ENCODE measurements at regions not wholly inside any gene's neighbourhood (a gene's known extent, or its start where the extent isn't known, plus 50 kb on each side); places are given as distances from the start of the nearest gene placed in this dataset.

GRCh38 chr10:131426534-131426898, 115.0 kb upstream of the TCERG1L start:
- TF ChIP-seq EZH2 (optimal IDR thresholded peaks at IDR 0.05; ENCODE audit: low read depth, low read length) (no peak), CTCF (IDR thresholded peaks at IDR 0.05; ENCODE audit: low read length) (no peak)

Data from MM.1S (cell line).